ENCODE measurements at regions not wholly inside any gene's neighbourhood (a gene's known extent, or its start where the extent isn't known, plus 50 kb on each side); places are given as distances from the start of the nearest gene placed in this dataset.

- no peak overlapping the region for H3K27ac ChIP-seq
- no peaks in the 10 kb centered on the region for H3K27me3 ChIP-seq (replicated peaks; ENCODE audit: insufficient read depth)
- in situ Hi-C loops (cut with MboI), result no loop called here
- H3K9me3 ChIP-seq (ENCODE audit: low read depth), result no peaks in the 10 kb centered on the region
- no peak overlapping the region for H3K4me3 ChIP-seq
- no peaks in the 10 kb centered on the region for H4K20me1 ChIP-seq (ENCODE audit: insufficient read depth)
- H3K4me2 ChIP-seq (ENCODE audit: unreplicated experiment), result no peak overlapping the region
- no peak for TF ChIP-seq EZH2 (IDR thresholded peaks at IDR 0.05; ENCODE audit: insufficient read depth, poor library complexity, severe bottlenecking)
- TF ChIP-seq EZH2phosphoT487 (IDR thresholded peaks at IDR 0.05; ENCODE audit: insufficient read depth, low read depth), result no peak
- H3K36me3 ChIP-seq (ENCODE audit: low read depth), result no peaks in the 10 kb centered on the region
- DNase-seq, result no peak
- no peaks in the 10 kb centered on the region for H3K79me2 ChIP-seq (ENCODE audit: insufficient read depth)
- H3K4me1 ChIP-seq (ENCODE audit: insufficient read depth), result no peaks in the 10 kb centered on the region
- no peaks in the 10 kb centered on the region for H3F3A ChIP-seq (ENCODE audit: insufficient read depth)
- H3K9me2 ChIP-seq (ENCODE audit: insufficient read depth), result no peaks in the 10 kb centered on the region
- no peak overlapping the region for H3K9ac ChIP-seq
- no peak overlapping the region for H2AFZ ChIP-seq
- 27 to 30% methylated on average over 5 of the region's 5 CpGs for whole genome bisulfite sequencing, 2 experiments (ENCODE audit: low coverage in 1 of 2, low lambda C conversion rate in 2 of 2, missing lambda C conversion rate in 2 of 2)
Observed at GRCh38 chr9:7983490-7983889, 183.9 kb upstream of the DMAC1 start.

- no peaks in the 10 kb centered on the region for H3K4me1 ChIP-seq (ENCODE audit: insufficient read depth)
- no peak overlapping the region for H2AFZ ChIP-seq
- no peak for TF ChIP-seq EZH2phosphoT487 (IDR thresholded peaks at IDR 0.05; ENCODE audit: insufficient read depth, low read depth)
- no peak for TF ChIP-seq EZH2 (IDR thresholded peaks at IDR 0.05; ENCODE audit: insufficient read depth, poor library complexity, severe bottlenecking)
- no peaks in the 10 kb centered on the region for H3F3A ChIP-seq (ENCODE audit: insufficient read depth)
- no peaks in the 10 kb centered on the region for H3K9me3 ChIP-seq (ENCODE audit: low read depth)
- no peak overlapping the region for H3K4me2 ChIP-seq (ENCODE audit: unreplicated experiment)
- no peaks in the 10 kb centered on the region for H4K20me1 ChIP-seq (ENCODE audit: insufficient read depth)
- H3K27ac ChIP-seq, result no peak overlapping the region
- no peaks in the 10 kb centered on the region for H3K9me2 ChIP-seq (ENCODE audit: insufficient read depth)
- no peaks in the 10 kb centered on the region for H3K27me3 ChIP-seq (replicated peaks; ENCODE audit: insufficient read depth)
- no peaks in the 10 kb centered on the region for H3K36me3 ChIP-seq (ENCODE audit: low read depth)
- DNase-seq, result no peak
- H3K4me3 ChIP-seq, result no peak overlapping the region
- WGBS, 2 experiments (ENCODE audit: low coverage in 1 of 2, low lambda C conversion rate in 2 of 2, missing lambda C conversion rate in 2 of 2), result 31 to 33% methylated on average over 4 of the region's 4 CpGs
- H3K9ac ChIP-seq, result no peak overlapping the region
- in situ Hi-C loops (cut with MboI), result no loop called here
- no peaks in the 10 kb centered on the region for H3K79me2 ChIP-seq (ENCODE audit: insufficient read depth)
Observed at GRCh38 chr9:7982907-7983306, 183.3 kb upstream of the DMAC1 start.

- no peak for DNase-seq
- Histone ChIP-seq H3K4me2 (ENCODE audit: unreplicated experiment) (no peak overlapping the region), H3K27me3 (replicated peaks; ENCODE audit: insufficient read depth) (no peaks in the 10 kb centered on the region), H3F3A (ENCODE audit: insufficient read depth) (no peaks in the 10 kb centered on the region), H4K20me1 (ENCODE audit: insufficient read depth) (no peaks in the 10 kb centered on the region), H3K4me3 (no peak overlapping the region), H2AFZ (no peak overlapping the region), H3K9me3 (ENCODE audit: low read depth) (no peaks in the 10 kb centered on the region), H3K9ac (no peak overlapping the region), H3K4me1 (ENCODE audit: insufficient read depth) (no peaks in the 10 kb centered on the region), H3K36me3 (ENCODE audit: low read depth) (no peaks in the 10 kb centered on the region), H3K9me2 (ENCODE audit: insufficient read depth) (no peaks in the 10 kb centered on the region), H3K79me2 (ENCODE audit: insufficient read depth) (no peaks in the 10 kb centered on the region), H3K27ac (no peak overlapping the region)
- in situ Hi-C loops (cut with MboI), result no loop called here
- WGBS, 2 experiments (ENCODE audit: low coverage in 1 of 2, low lambda C conversion rate in 2 of 2, missing lambda C conversion rate in 2 of 2), result 0 to 3% methylated on average over 2 of the region's 2 CpGs
- TF ChIP-seq EZH2 (IDR thresholded peaks at IDR 0.05; ENCODE audit: insufficient read depth, poor library complexity, severe bottlenecking), result no peak
- no peak for TF ChIP-seq EZH2phosphoT487 (IDR thresholded peaks at IDR 0.05; ENCODE audit: insufficient read depth, low read depth)
Observed at GRCh38 chr9:7980691-7981289, 181.2 kb upstream of the DMAC1 start.

- in situ Hi-C loops (cut with MboI), result no loop called here
- WGBS, 2 experiments (ENCODE audit: low coverage in 1 of 2, low lambda C conversion rate in 2 of 2, missing lambda C conversion rate in 2 of 2), result 2 to 6% methylated on average over 2 of the region's 2 CpGs
- H3K9me3 ChIP-seq (ENCODE audit: low read depth), result no peaks in the 10 kb centered on the region
Observed at GRCh38 chr9:7980041-7980440, 180.5 kb upstream of the DMAC1 start.

GRCh38 chr9:7979611-7980010, 180.0 kb upstream of the DMAC1 start:
- 7 to 9% methylated on average over 5 of the region's 5 CpGs for WGBS, 2 experiments (ENCODE audit: low coverage in 1 of 2, low lambda C conversion rate in 2 of 2, missing lambda C conversion rate in 2 of 2)
- H3K9ac ChIP-seq, result no peak overlapping the region
- H3K9me3 ChIP-seq (ENCODE audit: low read depth), result no peaks in the 10 kb centered on the region
- H3K79me2 ChIP-seq (ENCODE audit: insufficient read depth), result no peaks in the 10 kb centered on the region
- H2AFZ ChIP-seq, result no peak overlapping the region
- in situ Hi-C loops (cut with MboI), result no loop called here
- H3K4me3 ChIP-seq, result no peak overlapping the region
- TF ChIP-seq EZH2phosphoT487 (IDR thresholded peaks at IDR 0.05; ENCODE audit: insufficient read depth, low read depth) (no peak), EZH2 (IDR thresholded peaks at IDR 0.05; ENCODE audit: insufficient read depth, poor library complexity, severe bottlenecking) (no peak)
- H3F3A ChIP-seq (ENCODE audit: insufficient read depth), result no peaks in the 10 kb centered on the region
- H3K36me3 ChIP-seq (ENCODE audit: low read depth), result no peaks in the 10 kb centered on the region
- H3K4me2 ChIP-seq (ENCODE audit: unreplicated experiment), result no peak overlapping the region
- H3K4me1 ChIP-seq (ENCODE audit: insufficient read depth), result no peaks in the 10 kb centered on the region
- DNase-seq, result no peak
- H3K27ac ChIP-seq, result no peak overlapping the region
- no peaks in the 10 kb centered on the region for H3K27me3 ChIP-seq (replicated peaks; ENCODE audit: insufficient read depth)
- H3K9me2 ChIP-seq (ENCODE audit: insufficient read depth), result no peaks in the 10 kb centered on the region
- H4K20me1 ChIP-seq (ENCODE audit: insufficient read depth), result no peaks in the 10 kb centered on the region

More at GRCh38 chr9:7980041-7980440, 180.5 kb upstream of the DMAC1 start:
- Histone ChIP-seq H2AFZ (no peak overlapping the region), H4K20me1 (ENCODE audit: insufficient read depth) (no peaks in the 10 kb centered on the region), H3K27ac (no peak overlapping the region), H3K4me2 (ENCODE audit: unreplicated experiment) (no peak overlapping the region), H3K9ac (no peak overlapping the region), H3K4me3 (no peak overlapping the region), H3K9me2 (ENCODE audit: insufficient read depth) (no peaks in the 10 kb centered on the region), H3K36me3 (ENCODE audit: low read depth) (no peaks in the 10 kb centered on the region), H3K4me1 (ENCODE audit: insufficient read depth) (no peaks in the 10 kb centered on the region), H3K27me3 (replicated peaks; ENCODE audit: insufficient read depth) (no peaks in the 10 kb centered on the region), H3K79me2 (ENCODE audit: insufficient read depth) (no peaks in the 10 kb centered on the region), H3F3A (ENCODE audit: insufficient read depth) (no peaks in the 10 kb centered on the region)
- TF ChIP-seq EZH2phosphoT487 (IDR thresholded peaks at IDR 0.05; ENCODE audit: insufficient read depth, low read depth), result no peak
- TF ChIP-seq EZH2 (IDR thresholded peaks at IDR 0.05; ENCODE audit: insufficient read depth, poor library complexity, severe bottlenecking), result no peak
- DNase-seq, result no peak
